ENCODE measurements at regions not wholly inside any gene's neighbourhood (a gene's known extent, or its start where the extent isn't known, plus 50 kb on each side); places are given as distances from the start of the nearest gene placed in this dataset.

DNA sequence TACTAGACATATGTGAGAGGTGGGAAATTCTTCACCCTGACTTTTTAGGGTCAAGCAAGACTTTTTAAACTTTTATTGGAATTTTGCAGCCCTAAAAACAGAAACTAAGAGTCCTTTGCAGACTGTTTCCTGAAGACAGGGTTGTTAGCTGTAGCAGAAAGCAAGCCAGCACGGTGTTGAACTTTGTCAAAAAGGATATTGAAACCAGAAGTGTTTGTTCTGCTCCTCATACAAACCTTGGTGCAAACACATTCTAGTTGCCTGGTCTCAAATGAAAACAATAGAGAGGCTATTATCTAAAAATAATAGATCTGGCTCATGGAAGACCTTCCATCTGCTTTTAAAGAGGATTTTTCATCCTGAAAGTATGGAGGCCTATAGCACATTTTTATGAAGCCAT, 65.8 kb upstream of the IGFBP5 start:
- H3K79me2 ChIP-seq (replicated peaks; ENCODE audit: insufficient read depth): no peaks in the 10 kb centered on the region
- H3K4me1 ChIP-seq (ENCODE audit: insufficient read depth): peaks cover 16% of the 10 kb centered on the region
- no peak overlapping the region for H3K4me2 ChIP-seq
- Mint-ChIP-seq H3K27ac (no peak overlapping the region), H3K4me1 (peaks cover 26% of the 10 kb centered on the region), H3K27me3 (ENCODE audit: insufficient read depth, low read depth, poor library complexity) (peaks cover 6% of the 10 kb centered on the region), H3K4me3 (no peak overlapping the region), H3K36me3 (ENCODE audit: low read depth) (no peaks in the 10 kb centered on the region), H3K9me3 (no peaks in the 10 kb centered on the region)
- H3F3A ChIP-seq (replicated peaks; ENCODE audit: low read depth): no peaks in the 10 kb centered on the region
- H3K36me3 ChIP-seq (ENCODE audit: insufficient read depth): no peaks in the 10 kb centered on the region
- H3K9me2 ChIP-seq (ENCODE audit: insufficient read depth): no peaks in the 10 kb centered on the region; the same call in none of the 2 replicates
- H3K27me3 ChIP-seq (ENCODE audit: insufficient read depth): no peaks in the 10 kb centered on the region
- no peak overlapping the region for H2AFZ ChIP-seq
- no peaks in the 10 kb centered on the region for H4K20me1 ChIP-seq (replicated peaks; ENCODE audit: insufficient read depth)
- ATAC-seq: no peak
- no peak overlapping the region for H3K27ac ChIP-seq (ENCODE audit: low read depth)
- no peak overlapping the region for H3K4me3 ChIP-seq
- TF ChIP-seq NANOG (IDR thresholded peaks at IDR 0.05; ENCODE audit: borderline replicate concordance): no peak
- no peak for TF ChIP-seq REST (IDR thresholded peaks at IDR 0.05; ENCODE audit: unreplicated experiment)
- no peak for TF ChIP-seq CREB1 (CRISPR knock-in tag; IDR thresholded peaks at IDR 0.05; ENCODE audit: low read depth)
- no peak for TF ChIP-seq CTCF (conservative IDR thresholded peaks at IDR 0.05; ENCODE audit: low read depth in 2 of 2)
- TF ChIP-seq STAT1 (IDR thresholded peaks at IDR 0.05; ENCODE audit: unreplicated experiment): no peak
- TF ChIP-seq, protein P1, sequence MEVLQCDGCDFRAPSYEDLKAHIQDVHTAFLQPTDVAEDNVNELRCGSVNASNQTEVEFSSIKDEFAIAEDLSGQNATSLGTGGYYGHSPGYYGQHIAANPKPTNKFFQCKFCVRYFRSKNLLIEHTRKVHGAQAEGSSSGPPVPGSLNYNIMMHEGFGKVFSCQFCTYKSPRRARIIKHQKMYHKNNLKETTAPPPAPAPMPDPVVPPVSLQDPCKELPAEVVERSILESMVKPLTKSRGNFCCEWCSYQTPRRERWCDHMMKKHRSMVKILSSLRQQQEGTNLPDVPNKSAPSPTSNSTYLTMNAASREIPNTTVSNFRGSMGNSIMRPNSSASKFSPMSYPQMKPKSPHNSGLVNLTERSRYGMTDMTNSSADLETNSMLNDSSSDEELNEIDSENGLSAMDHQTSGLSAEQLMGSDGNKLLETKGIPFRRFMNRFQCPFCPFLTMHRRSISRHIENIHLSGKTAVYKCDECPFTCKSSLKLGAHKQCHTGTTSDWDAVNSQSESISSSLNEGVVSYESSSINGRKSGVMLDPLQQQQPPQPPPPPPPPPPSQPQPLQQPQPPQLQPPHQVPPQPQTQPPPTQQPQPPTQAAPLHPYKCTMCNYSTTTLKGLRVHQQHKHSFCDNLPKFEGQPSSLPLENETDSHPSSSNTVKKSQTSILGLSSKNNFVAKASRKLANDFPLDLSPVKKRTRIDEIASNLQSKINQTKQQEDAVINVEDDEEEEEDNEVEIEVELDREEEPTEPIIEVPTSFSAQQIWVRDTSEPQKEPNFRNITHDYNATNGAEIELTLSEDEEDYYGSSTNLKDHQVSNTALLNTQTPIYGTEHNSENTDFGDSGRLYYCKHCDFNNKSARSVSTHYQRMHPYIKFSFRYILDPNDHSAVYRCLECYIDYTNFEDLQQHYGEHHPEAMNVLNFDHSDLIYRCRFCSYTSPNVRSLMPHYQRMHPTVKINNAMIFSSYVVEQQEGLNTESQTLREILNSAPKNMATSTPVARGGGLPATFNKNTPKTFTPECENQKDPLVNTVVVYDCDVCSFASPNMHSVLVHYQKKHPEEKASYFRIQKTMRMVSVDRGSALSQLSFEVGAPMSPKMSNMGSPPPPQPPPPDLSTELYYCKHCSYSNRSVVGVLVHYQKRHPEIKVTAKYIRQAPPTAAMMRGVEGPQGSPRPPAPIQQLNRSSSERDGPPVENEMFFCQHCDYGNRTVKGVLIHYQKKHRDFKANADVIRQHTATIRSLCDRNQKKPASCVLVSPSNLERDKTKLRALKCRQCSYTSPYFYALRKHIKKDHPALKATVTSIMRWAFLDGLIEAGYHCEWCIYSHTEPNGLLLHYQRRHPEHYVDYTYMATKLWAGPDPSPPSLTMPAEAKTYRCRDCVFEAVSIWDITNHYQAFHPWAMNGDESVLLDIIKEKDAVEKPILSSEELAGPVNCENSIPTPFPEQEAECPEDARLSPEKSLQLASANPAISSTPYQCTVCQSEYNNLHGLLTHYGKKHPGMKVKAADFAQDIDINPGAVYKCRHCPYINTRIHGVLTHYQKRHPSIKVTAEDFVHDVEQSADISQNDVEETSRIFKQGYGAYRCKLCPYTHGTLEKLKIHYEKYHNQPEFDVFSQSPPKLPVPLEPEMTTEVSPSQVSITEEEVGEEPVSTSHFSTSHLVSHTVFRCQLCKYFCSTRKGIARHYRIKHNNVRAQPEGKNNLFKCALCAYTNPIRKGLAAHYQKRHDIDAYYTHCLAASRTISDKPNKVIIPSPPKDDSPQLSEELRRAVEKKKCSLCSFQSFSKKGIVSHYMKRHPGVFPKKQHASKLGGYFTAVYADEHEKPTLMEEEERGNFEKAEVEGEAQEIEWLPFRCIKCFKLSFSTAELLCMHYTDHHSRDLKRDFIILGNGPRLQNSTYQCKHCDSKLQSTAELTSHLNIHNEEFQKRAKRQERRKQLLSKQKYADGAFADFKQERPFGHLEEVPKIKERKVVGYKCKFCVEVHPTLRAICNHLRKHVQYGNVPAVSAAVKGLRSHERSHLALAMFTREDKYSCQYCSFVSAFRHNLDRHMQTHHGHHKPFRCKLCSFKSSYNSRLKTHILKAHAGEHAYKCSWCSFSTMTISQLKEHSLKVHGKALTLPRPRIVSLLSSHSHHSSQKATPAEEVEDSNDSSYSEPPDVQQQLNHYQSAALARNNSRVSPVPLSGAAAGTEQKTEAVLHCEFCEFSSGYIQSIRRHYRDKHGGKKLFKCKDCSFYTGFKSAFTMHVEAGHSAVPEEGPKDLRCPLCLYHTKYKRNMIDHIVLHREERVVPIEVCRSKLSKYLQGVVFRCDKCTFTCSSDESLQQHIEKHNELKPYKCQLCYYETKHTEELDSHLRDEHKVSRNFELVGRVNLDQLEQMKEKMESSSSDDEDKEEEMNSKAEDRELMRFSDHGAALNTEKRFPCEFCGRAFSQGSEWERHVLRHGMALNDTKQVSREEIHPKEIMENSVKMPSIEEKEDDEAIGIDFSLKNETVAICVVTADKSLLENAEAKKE (CRISPR knock-in tag; IDR thresholded peaks at IDR 0.05): no peak
- no peak for TF ChIP-seq ZNF331 (CRISPR knock-in tag; IDR thresholded peaks at IDR 0.05; ENCODE audit: low read depth)
- TF ChIP-seq POLR2AphosphoS5 (IDR thresholded peaks at IDR 0.05; ENCODE audit: low read depth): no peak
- no peak for TF ChIP-seq EZH2 (IDR thresholded peaks at IDR 0.05; ENCODE audit: low read depth, unreplicated experiment)
- no peak for DNase-seq (ENCODE audit: low spot score)

All from GM23338 (cell line).